Neural cell (in vitro differentiated cells): ENCODE measurements at regions not wholly inside any gene's neighbourhood (a gene's known extent, or its start where the extent isn't known, plus 50 kb on each side); places are given as distances from the start of the nearest gene placed in this dataset.

ENCODE experiments used
- EP300 ChIP-seq: fragments of 450-650 bp; conservative IDR thresholded peaks from 2 replicates; pipeline ENCODE4 v1.6.1; 2014; ENCODE audit warnings: antibody characterized with exemption, mild to moderate bottlenecking, moderate library complexity; ENCODE audit not compliant: poor library complexity, severe bottlenecking
- EZH2 ChIP-seq: fragments of 200-600, 300-800 bp; shearing (Covaris generic), sonication (generic); IDR thresholded peaks from 2 replicates; pipeline ENCODE4 v1.6.1; 2014; ENCODE audit warnings: antibody characterized with exemption, low read length, borderline replicate concordance, mild to moderate bottlenecking; ENCODE audit not compliant: insufficient read depth, poor library complexity, severe bottlenecking
- MXI1 ChIP-seq: fragments of 450-650 bp; conservative IDR thresholded peaks from 2 replicates; pipeline ENCODE4 v1.6.1; 2014; ENCODE audit warnings: antibody characterized with exemption, mild to moderate bottlenecking; ENCODE audit not compliant: poor library complexity, severe bottlenecking
- RAD21 ChIP-seq: fragments of 450-650 bp; conservative IDR thresholded peaks from 2 replicates; pipeline ENCODE4 v1.6.1; 2014; ENCODE audit warnings: antibody characterized with exemption, mild to moderate bottlenecking, moderate library complexity
- SMC3 ChIP-seq: fragments of 450-650 bp; conservative IDR thresholded peaks from 2 replicates; pipeline ENCODE4 v1.6.1; 2014; ENCODE audit warnings: antibody characterized with exemption, mild to moderate bottlenecking, moderate library complexity; ENCODE audit not compliant: poor library complexity
- TAF1 ChIP-seq: IDR thresholded peaks from 2 replicates; pipeline ENCODE4 v1.6.1; 2012; ENCODE audit warnings: low read depth
- TF ChIP-seq, protein P1 (sequence below): fragments of 450-650 bp; IDR thresholded peaks from 2 replicates; pipeline ENCODE4 v1.5.1; 2014; ENCODE audit warnings: antibody characterized with exemption, mild to moderate bottlenecking, moderate library complexity; ENCODE audit not compliant: poor library complexity, severe bottlenecking

DNA sequence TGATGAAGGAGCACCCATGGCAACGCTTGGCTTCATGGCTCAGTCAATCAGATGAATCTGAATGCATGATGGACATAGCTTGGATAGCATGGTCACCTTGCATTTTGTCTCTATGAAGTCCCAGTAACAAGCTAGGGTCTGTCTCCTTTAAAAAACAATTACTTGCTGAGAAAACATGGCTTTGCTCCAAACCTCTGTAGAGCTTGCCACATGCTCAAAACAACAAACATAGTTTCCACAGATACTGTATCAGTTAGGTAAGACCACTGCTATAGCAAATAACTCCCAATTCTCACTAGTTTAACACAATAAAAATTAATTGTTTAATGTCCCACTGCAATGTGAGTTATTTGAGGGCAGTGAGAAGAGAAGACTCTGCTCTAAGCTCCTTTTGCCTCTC is 401.0 kb downstream of the IRS1 start:
- TF ChIP-seq, protein P1, sequence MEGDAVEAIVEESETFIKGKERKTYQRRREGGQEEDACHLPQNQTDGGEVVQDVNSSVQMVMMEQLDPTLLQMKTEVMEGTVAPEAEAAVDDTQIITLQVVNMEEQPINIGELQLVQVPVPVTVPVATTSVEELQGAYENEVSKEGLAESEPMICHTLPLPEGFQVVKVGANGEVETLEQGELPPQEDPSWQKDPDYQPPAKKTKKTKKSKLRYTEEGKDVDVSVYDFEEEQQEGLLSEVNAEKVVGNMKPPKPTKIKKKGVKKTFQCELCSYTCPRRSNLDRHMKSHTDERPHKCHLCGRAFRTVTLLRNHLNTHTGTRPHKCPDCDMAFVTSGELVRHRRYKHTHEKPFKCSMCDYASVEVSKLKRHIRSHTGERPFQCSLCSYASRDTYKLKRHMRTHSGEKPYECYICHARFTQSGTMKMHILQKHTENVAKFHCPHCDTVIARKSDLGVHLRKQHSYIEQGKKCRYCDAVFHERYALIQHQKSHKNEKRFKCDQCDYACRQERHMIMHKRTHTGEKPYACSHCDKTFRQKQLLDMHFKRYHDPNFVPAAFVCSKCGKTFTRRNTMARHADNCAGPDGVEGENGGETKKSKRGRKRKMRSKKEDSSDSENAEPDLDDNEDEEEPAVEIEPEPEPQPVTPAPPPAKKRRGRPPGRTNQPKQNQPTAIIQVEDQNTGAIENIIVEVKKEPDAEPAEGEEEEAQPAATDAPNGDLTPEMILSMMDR = no peak
- no peak for TF ChIP-seq EZH2
- TF ChIP-seq SMC3 = no peak
- TF ChIP-seq RAD21 = no peak
- TF ChIP-seq TAF1 = no peak
- TF ChIP-seq MXI1 = no peak
- no peak for TF ChIP-seq EP300
